ENCODE measurements at regions not wholly inside any gene's neighbourhood (a gene's known extent, or its start where the extent isn't known, plus 50 kb on each side); places are given as distances from the start of the nearest gene placed in this dataset.

GRCh38 chr3:34261001-34261385 is 462.6 kb downstream of the PDCD6IP start:
- ChIA-PET POLR2A (ENCODE audit: unreplicated experiment) (no interaction called here), CTCF (interaction anchor here (0.5 to 1.2 kb wide), 3 partner anchors 378 to 1705 kb away, joined by 3 to 6 read pairs (median 3); no protein-coding TSS in a partner anchor)
- Histone ChIP-seq H3K4me2 (no peak overlapping the region), H3K4me3 (no peak overlapping the region), H3K27me3 (ENCODE audit: insufficient read depth, low read depth) (no peaks in the 10 kb centered on the region), H3F3A (ENCODE audit: insufficient read depth, low read depth) (no peaks in the 10 kb centered on the region), H3K27ac (no peak overlapping the region), H3K36me3 (ENCODE audit: low read depth) (no peaks in the 10 kb centered on the region), H3K9me3 (ENCODE audit: insufficient read depth, low read depth) (no peaks in the 10 kb centered on the region), H4K20me1 (ENCODE audit: insufficient read depth) (no peaks in the 10 kb centered on the region), H3K4me1 (replicated peaks; ENCODE audit: insufficient read depth) (no peaks in the 10 kb centered on the region), H3K79me2 (ENCODE audit: low read depth) (no peaks in the 10 kb centered on the region), H3K9me2 (ENCODE audit: insufficient read depth) (no peaks in the 10 kb centered on the region), H2AFZ (no peak overlapping the region)
- no TSS peak for BruUV-seq (replicated peaks)
- TF ChIP-seq CTCF (conservative IDR thresholded peaks at IDR 0.05) (peak; percentile 0; the same call in 1 of the 2 replicates), EZH2 (IDR thresholded peaks at IDR 0.05; ENCODE audit: low read depth) (no peak)
- no peak for DNase-seq
- intact Hi-C loops (cut with micrococcal nuclease; ENCODE audit: unreplicated experiment) = no loop called here

DNA sequence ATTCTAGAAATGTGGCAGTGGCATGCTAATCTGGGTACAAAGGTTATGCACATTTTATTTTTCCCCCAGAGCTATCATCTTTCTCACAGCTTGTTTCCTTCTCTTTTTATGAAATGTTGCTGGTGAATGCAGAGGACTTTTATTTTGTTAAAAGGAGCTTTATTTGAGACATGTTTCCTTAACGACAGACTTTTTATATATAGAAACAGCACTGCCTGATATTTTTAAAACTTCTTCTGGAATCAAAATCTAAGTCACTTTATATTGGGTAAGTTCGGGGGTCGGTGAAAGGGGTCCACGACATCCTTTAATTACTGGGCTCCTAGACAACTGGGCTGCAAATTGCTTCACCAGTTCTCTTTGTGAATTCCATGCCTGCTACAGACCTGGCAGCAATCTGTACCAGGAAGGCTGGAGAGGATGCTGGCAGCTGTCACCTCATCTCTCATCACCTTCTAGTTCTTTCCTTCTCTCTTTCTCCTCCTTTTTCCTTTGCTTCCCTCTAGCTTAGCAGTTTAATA is 464.7 kb downstream of the PDCD6IP start:
- POLR2A ChIA-PET (ENCODE audit: unreplicated experiment) = no interaction called here
- Histone ChIP-seq H3K36me3 (ENCODE audit: low read depth) (no peaks in the 10 kb centered on the region), H3K9me2 (ENCODE audit: insufficient read depth) (no peaks in the 10 kb centered on the region), H3K4me2 (no peak overlapping the region), H3K9me3 (ENCODE audit: insufficient read depth, low read depth) (no peaks in the 10 kb centered on the region), H3K4me3 (no peak overlapping the region), H3K4me1 (replicated peaks; ENCODE audit: insufficient read depth) (no peaks in the 10 kb centered on the region), H3K27ac (no peak overlapping the region), H4K20me1 (ENCODE audit: insufficient read depth) (no peaks in the 10 kb centered on the region), H3F3A (ENCODE audit: insufficient read depth, low read depth) (no peaks in the 10 kb centered on the region), H3K79me2 (ENCODE audit: low read depth) (no peaks in the 10 kb centered on the region), H2AFZ (no peak overlapping the region), H3K27me3 (ENCODE audit: insufficient read depth, low read depth) (no peaks in the 10 kb centered on the region)
- CTCF ChIA-PET = no interaction called here
- no peak for DNase-seq
- intact Hi-C loops (cut with micrococcal nuclease; ENCODE audit: unreplicated experiment) = no loop called here
- BruUV-seq (replicated peaks) = no TSS peak
- TF ChIP-seq EZH2 (IDR thresholded peaks at IDR 0.05; ENCODE audit: low read depth) (no peak), CTCF (conservative IDR thresholded peaks at IDR 0.05) (no peak)

GRCh38 chr3:34264337-34265041 is 466.1 kb downstream of the PDCD6IP start:
- no peak for DNase-seq
- CTCF ChIA-PET = interaction anchor here (0.6 kb wide), 1 partner anchor 1864 kb away, joined by 4 read pairs; no protein-coding TSS in a partner anchor
- Histone ChIP-seq H4K20me1 (ENCODE audit: insufficient read depth) (no peaks in the 10 kb centered on the region), H3K4me2 (no peak overlapping the region), H2AFZ (no peak overlapping the region), H3K27ac (no peak overlapping the region), H3K9me2 (ENCODE audit: insufficient read depth) (no peaks in the 10 kb centered on the region), H3K36me3 (ENCODE audit: low read depth) (no peaks in the 10 kb centered on the region), H3K9me3 (ENCODE audit: insufficient read depth, low read depth) (no peaks in the 10 kb centered on the region), H3K27me3 (ENCODE audit: insufficient read depth, low read depth) (no peaks in the 10 kb centered on the region), H3K4me1 (replicated peaks; ENCODE audit: insufficient read depth) (no peaks in the 10 kb centered on the region), H3K4me3 (no peak overlapping the region), H3F3A (ENCODE audit: insufficient read depth, low read depth) (no peaks in the 10 kb centered on the region), H3K79me2 (ENCODE audit: low read depth) (no peaks in the 10 kb centered on the region)
- intact Hi-C loops (cut with micrococcal nuclease; ENCODE audit: unreplicated experiment) = no loop called here
- TF ChIP-seq EZH2 (IDR thresholded peaks at IDR 0.05; ENCODE audit: low read depth) = no peak
- TF ChIP-seq CTCF (conservative IDR thresholded peaks at IDR 0.05) = no peak
- BruUV-seq (replicated peaks) = no TSS peak
- POLR2A ChIA-PET (ENCODE audit: unreplicated experiment) = no interaction called here
